ENCODE measurements at regions not wholly inside any gene's neighbourhood (a gene's known extent, or its start where the extent isn't known, plus 50 kb on each side); places are given as distances from the start of the nearest gene placed in this dataset.

DNA sequence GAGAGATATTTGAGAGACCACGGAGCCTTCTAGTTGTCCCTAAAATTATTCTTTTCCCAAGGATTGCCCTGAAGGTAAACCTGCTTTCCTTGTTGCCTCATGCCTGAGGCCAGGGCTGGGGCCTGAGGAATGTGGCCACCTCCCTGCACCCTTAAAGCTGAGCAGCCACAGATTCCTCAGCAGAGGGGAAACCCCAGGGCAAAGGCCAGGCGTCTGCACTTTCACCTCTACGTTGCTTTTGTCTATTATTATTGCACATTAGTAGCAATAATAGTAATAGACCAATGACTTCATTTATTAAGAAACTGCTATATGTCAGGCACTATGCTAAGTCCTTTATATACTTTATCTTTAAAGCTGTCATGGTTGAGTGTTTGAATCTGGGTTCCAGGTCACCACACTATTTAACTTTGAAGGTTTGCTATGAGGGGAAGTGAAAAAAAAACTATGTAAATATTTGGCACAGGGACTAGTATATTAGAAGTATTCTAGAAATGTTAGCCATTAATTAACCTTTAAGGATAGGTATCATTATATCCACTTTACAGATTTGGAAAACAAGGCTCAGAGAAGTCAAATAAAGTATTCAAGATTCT is 104.2 kb downstream of the LRRC30 start:
- no peak for TF ChIP-seq ZFP30 (CRISPR knock-in tag; IDR thresholded peaks at IDR 0.05)
- no peak for TF ChIP-seq TCF4 (CRISPR knock-in tag; IDR thresholded peaks at IDR 0.05; ENCODE audit: borderline replicate concordance)
- no peak for TF ChIP-seq CREB5 (CRISPR knock-in tag; IDR thresholded peaks at IDR 0.05; ENCODE audit: low read depth)
- no peak for TF ChIP-seq ISL1 (CRISPR knock-in tag; IDR thresholded peaks at IDR 0.05)
- TF ChIP-seq SNAI2 (CRISPR knock-in tag; IDR thresholded peaks at IDR 0.05): no peak
- TF ChIP-seq ZNF70 (CRISPR knock-in tag; IDR thresholded peaks at IDR 0.05): no peak
- TF ChIP-seq ARNTL (CRISPR knock-in tag; IDR thresholded peaks at IDR 0.05; ENCODE audit: borderline replicate concordance, low read depth): no peak

Data from SK-N-SH treated with all-trans-retinoic acid at 6 μM for 48 hours (cell line).